Endodermal cell (in vitro differentiated cells): ENCODE measurements at regions not wholly inside any gene's neighbourhood (a gene's known extent, or its start where the extent isn't known, plus 50 kb on each side); places are given as distances from the start of the nearest gene placed in this dataset.

ENCODE experiments used
- DNase-seq: peaks from one replicate; pipeline ENCODE4 v3.0.0-alpha.2; 2017
- H3K27ac ChIP-seq: 2 replicates; pipeline ENCODE4 v1.5.1; 2013; ENCODE audit warnings: mild to moderate bottlenecking, low read depth, low read length, moderate library complexity
- H3K27me3 ChIP-seq: 2 replicates; pipeline ENCODE4 v1.6.1; 2013; ENCODE audit warnings: mild to moderate bottlenecking, low read length, moderate library complexity; ENCODE audit not compliant: insufficient read depth, control insufficient read depth, poor library complexity, severe bottlenecking
- H3K36me3 ChIP-seq: 2 replicates; pipeline ENCODE4 v1.7.0; 2013; ENCODE audit warnings: mild to moderate bottlenecking, low read length, moderate library complexity; ENCODE audit not compliant: control insufficient read depth, insufficient read depth
- H3K4me1 ChIP-seq: one replicate; pipeline ENCODE4 v1.7.0; 2013; ENCODE audit warnings: low read length; ENCODE audit not compliant: control insufficient read depth, insufficient read depth
- H3K4me3 ChIP-seq: 2 replicates; pipeline ENCODE4 v1.5.1; 2013; ENCODE audit warnings: mild to moderate bottlenecking, low read length, moderate library complexity
- H3K9ac ChIP-seq: 2 replicates; pipeline ENCODE4 v1.6.1; 2013; ENCODE audit warnings: mild to moderate bottlenecking, low read length, moderate library complexity; ENCODE audit not compliant: poor library complexity, severe bottlenecking; ENCODE audit errors: extremely low read depth
- H3K9me3 ChIP-seq: 2 replicates; pipeline ENCODE4 v1.6.1; 2013; ENCODE audit warnings: mild to moderate bottlenecking, low read length, moderate library complexity; ENCODE audit not compliant: control insufficient read depth
- H3K27ac Mint-ChIP-seq: 2 replicates; pipeline ENCODE4 v1.8.0; 2020; ENCODE audit warnings: mixed read lengths
- H3K27me3 Mint-ChIP-seq: 2 replicates; pipeline ENCODE4 v1.8.0; 2021; ENCODE audit warnings: mild to moderate bottlenecking, mixed read lengths; ENCODE audit not compliant: insufficient read depth
- H3K36me3 Mint-ChIP-seq: 2 replicates; pipeline ENCODE4 v1.8.0; 2020; ENCODE audit warnings: low read depth, mixed read lengths
- H3K4me1 Mint-ChIP-seq: 2 replicates; pipeline ENCODE4 v1.8.0; 2020; ENCODE audit warnings: mixed read lengths
- H3K4me3 Mint-ChIP-seq: 2 replicates; pipeline ENCODE4 v1.8.0; 2020; ENCODE audit warnings: mild to moderate bottlenecking, moderate library complexity, mixed read lengths
- H3K9me3 Mint-ChIP-seq: 2 replicates; pipeline ENCODE4 v1.8.0; 2020; ENCODE audit warnings: mild to moderate bottlenecking, mixed read lengths
- WGBS, 2 experiments: methylation state at CpG; one replicate each; pipeline versions ENCODE4 v1.1.5 to v1.1.7; 2013; ENCODE audit warnings: missing lambda C conversion rate in 2 of 2, mixed read lengths in 1 of 2; ENCODE audit not compliant: insufficient coverage in 1 of 2, insufficient read length in 1 of 2; 5-methylcytosine and 5-hydroxymethylcytosine counted together
- TF ChIP-seq, protein P1 (sequence below): fragments of 200-600 bp; sonication (generic); conservative IDR thresholded peaks from 2 replicates; pipeline ENCODE4 v1.5.0; 2021; ENCODE audit warnings: antibody characterized with exemption, mild to moderate bottlenecking

DNA sequence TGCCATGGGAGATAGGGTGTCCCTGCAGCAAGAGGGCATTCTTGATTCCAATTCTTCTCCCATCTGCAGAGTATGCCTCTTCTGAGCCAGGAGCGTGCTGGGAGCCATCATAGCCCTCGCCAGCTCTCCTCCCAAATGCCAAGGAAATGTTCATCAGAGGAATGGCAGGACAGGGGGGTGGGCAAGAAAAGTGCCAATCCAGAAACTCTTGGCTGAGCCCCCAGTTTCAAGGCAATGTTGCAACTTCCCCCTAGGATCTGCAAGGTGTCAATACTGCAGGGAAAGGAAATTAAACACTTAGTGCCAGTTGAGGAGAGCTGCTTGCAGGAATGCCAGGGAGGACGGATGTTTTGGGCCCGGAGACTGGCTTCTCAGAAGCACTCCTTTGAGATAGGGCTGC, 94.8 kb upstream of the PRDM11 start:
- Mint-ChIP-seq H3K4me1 (no peaks in the 10 kb centered on the region), H3K36me3 (no peaks in the 10 kb centered on the region), H3K27ac (no peak overlapping the region), H3K4me3 (no peak overlapping the region), H3K9me3 (no peaks in the 10 kb centered on the region), H3K27me3 (peaks cover 3% of the 10 kb centered on the region)
- no peak for DNase-seq
- TF ChIP-seq, protein P1, sequence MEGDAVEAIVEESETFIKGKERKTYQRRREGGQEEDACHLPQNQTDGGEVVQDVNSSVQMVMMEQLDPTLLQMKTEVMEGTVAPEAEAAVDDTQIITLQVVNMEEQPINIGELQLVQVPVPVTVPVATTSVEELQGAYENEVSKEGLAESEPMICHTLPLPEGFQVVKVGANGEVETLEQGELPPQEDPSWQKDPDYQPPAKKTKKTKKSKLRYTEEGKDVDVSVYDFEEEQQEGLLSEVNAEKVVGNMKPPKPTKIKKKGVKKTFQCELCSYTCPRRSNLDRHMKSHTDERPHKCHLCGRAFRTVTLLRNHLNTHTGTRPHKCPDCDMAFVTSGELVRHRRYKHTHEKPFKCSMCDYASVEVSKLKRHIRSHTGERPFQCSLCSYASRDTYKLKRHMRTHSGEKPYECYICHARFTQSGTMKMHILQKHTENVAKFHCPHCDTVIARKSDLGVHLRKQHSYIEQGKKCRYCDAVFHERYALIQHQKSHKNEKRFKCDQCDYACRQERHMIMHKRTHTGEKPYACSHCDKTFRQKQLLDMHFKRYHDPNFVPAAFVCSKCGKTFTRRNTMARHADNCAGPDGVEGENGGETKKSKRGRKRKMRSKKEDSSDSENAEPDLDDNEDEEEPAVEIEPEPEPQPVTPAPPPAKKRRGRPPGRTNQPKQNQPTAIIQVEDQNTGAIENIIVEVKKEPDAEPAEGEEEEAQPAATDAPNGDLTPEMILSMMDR = no peak
- H3K27ac ChIP-seq = no peak overlapping the region
- no peaks in the 10 kb centered on the region for H3K4me1 ChIP-seq
- no peaks in the 10 kb centered on the region for H3K27me3 ChIP-seq
- no peak overlapping the region for H3K9ac ChIP-seq
- H3K36me3 ChIP-seq = no peaks in the 10 kb centered on the region
- H3K4me3 ChIP-seq = no peak overlapping the region
- 90% methylated on average over 4 of the region's 4 CpGs; no CpG with 5 or more reads in 1 of the 2 experiments for WGBS, 2 experiments
- H3K9me3 ChIP-seq = no peaks in the 10 kb centered on the region

DNA sequence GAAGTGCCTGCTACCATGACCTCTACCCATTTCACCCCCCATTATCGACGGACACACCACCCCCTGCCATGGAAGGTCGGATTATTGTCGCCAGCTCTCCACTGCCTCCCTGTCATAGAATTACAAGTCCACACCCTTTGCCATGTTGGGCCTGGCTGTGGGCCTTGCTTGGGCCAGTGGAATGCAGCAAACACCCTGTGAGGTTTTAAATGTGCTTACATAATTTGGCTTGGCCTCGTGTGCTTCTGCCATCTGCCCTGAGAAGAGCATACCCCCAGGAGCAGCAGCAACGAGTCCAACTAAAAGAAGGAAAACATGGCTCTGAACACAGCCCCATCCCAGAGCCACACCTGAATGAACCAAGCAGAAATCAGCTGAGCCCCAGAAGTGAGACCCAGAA, 94.1 kb upstream of the PRDM11 start:
- Histone ChIP-seq H3K9ac (no peak overlapping the region), H3K27me3 (no peaks in the 10 kb centered on the region), H3K4me3 (no peak overlapping the region), H3K9me3 (no peaks in the 10 kb centered on the region), H3K36me3 (no peaks in the 10 kb centered on the region), H3K27ac (no peak overlapping the region), H3K4me1 (no peaks in the 10 kb centered on the region)
- WGBS, 2 experiments = 88 to 90% methylated on average over 2 to 6 of the region's 6 CpGs
- Mint-ChIP-seq H3K4me3 (no peak overlapping the region), H3K36me3 (no peaks in the 10 kb centered on the region), H3K9me3 (no peaks in the 10 kb centered on the region), H3K27ac (no peak overlapping the region), H3K4me1 (no peaks in the 10 kb centered on the region), H3K27me3 (peaks cover 3% of the 10 kb centered on the region)
- no peak for DNase-seq
- TF ChIP-seq, protein P1 = no peak

DNA sequence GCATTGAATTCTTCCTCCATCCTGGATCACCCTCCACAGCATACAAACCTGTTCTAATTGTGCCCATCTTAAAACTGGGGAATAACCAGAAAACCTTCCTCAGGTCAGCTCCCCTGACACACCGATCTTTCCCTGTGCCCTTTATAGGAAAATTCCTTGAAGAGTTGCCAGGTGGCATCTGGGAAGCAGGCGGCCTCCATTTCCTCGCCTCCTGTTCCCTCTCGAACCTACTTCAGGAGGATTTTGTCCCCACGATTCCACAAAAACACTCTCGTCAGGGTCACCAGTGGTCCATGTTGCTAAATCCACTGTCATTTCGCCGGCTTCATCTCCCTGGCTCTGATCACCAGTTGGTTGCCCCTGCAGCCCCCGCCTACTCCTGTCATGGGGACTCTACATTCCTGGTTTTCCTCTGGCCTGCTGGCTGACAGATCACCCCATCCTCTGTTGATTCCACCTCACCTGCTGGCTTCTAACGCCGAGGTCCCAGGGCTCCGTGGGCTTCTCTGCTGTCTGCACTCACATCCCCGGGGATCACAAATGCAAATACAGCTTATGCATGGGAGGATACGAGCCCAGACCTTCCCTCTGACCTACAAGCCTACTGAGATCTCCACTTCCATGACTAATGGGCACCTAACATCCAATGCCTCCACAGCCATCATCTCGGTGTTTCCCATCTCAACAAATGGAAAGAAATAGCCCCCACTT, 92.5 kb upstream of the PRDM11 start:
- Mint-ChIP-seq H3K36me3 (no peaks in the 10 kb centered on the region), H3K9me3 (no peaks in the 10 kb centered on the region), H3K4me3 (no peak overlapping the region), H3K27me3 (peaks cover 3% of the 10 kb centered on the region), H3K4me1 (no peaks in the 10 kb centered on the region), H3K27ac (no peak overlapping the region)
- TF ChIP-seq, protein P1 = no peak
- Histone ChIP-seq H3K27me3 (no peaks in the 10 kb centered on the region), H3K4me3 (no peak overlapping the region), H3K9me3 (no peaks in the 10 kb centered on the region), H3K9ac (no peak overlapping the region), H3K4me1 (no peaks in the 10 kb centered on the region), H3K27ac (no peak overlapping the region), H3K36me3 (no peaks in the 10 kb centered on the region)
- WGBS, 2 experiments = 86 to 89% methylated on average over 14 to 15 of the region's 15 CpGs
- DNase-seq = no peak
